ENCODE measurements at regions not wholly inside any gene's neighbourhood (a gene's known extent, or its start where the extent isn't known, plus 50 kb on each side); places are given as distances from the start of the nearest gene placed in this dataset.

DNA sequence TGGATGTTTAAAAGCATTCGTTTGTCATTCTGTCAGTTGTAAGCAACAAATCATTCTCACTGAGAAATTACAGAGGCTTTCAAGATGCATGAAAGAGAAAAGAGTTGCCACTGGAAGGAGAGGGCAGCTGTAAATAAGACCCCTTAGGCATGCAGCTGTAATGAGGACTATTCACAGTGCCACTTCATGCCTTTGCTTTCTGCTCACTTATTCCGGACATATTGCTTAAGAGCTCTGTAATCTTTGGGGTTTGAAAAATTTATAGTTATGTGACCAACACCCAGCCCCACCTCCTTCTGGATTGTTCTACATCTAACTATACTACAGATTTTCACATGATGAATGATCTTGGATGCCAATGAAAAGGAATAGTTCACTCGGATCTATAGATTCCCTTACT lies 194.8 kb upstream of the DCN start:
- WGBS, 2 donors (ENCODE audit: low coverage in 1 of 2): 69 to 73% methylated on average over 3 of the region's 3 CpGs
- no peak for DNase-seq
- Histone ChIP-seq H3K9me3 (no peaks in the 10 kb centered on the region), H3K4me3 (no peak overlapping the region), H3K36me3 (no peaks in the 10 kb centered on the region), H3K4me1 (peaks cover 0 to 20% (median 1%) of the 10 kb centered on the region in 4 donors), H3K27ac (no peak overlapping the region), H3K27me3 (no peaks in the 10 kb centered on the region)
- intact Hi-C loops (cut with DNase I; ENCODE audit: low total_unique reads): no loop called here
- in situ Hi-C loops (cut with MboI; ENCODE audit: low pct_ligation_motif_present in 1 of 4, low pct_unique_long_range_greater_than_20kb in 1 of 4, low sequenced_read_pairs in 3 of 4): loop anchor here (10.0 to 25.0 kb wide), 3 partner anchors 435 to 1197 kb away; partner anchors contain the start of gene BTG1 (in 2 of the 4)
- TF ChIP-seq EP300 (IDR thresholded peaks at IDR 0.05; ENCODE audit: low read depth) (no peak), POLR2A (IDR thresholded peaks at IDR 0.05) (no peak), POLR2AphosphoS5 (IDR thresholded peaks at IDR 0.05) (no peak)
- TF ChIP-seq, protein P1, sequence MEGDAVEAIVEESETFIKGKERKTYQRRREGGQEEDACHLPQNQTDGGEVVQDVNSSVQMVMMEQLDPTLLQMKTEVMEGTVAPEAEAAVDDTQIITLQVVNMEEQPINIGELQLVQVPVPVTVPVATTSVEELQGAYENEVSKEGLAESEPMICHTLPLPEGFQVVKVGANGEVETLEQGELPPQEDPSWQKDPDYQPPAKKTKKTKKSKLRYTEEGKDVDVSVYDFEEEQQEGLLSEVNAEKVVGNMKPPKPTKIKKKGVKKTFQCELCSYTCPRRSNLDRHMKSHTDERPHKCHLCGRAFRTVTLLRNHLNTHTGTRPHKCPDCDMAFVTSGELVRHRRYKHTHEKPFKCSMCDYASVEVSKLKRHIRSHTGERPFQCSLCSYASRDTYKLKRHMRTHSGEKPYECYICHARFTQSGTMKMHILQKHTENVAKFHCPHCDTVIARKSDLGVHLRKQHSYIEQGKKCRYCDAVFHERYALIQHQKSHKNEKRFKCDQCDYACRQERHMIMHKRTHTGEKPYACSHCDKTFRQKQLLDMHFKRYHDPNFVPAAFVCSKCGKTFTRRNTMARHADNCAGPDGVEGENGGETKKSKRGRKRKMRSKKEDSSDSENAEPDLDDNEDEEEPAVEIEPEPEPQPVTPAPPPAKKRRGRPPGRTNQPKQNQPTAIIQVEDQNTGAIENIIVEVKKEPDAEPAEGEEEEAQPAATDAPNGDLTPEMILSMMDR (IDR thresholded peaks at IDR 0.05): no peak

DNA sequence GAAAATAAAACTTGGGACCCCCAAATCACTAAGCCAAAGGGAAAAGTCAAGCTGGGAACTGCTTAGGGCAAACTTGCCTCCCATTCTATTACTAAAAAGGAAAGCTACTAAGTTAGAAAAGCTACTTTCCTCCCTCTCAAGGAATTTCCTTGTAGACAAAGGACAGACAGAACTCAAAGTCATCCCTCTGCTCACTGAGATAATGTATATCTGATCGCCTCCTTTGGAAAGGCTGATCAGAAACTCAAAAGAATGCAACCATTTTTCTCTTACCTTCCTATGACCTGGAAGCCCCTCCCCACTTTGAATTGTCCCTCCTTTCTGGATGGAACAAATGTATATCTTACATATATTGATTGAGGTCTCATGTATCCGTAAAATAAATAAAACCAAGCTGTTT lies 190.5 kb upstream of the DCN start:
- TF ChIP-seq, protein P1 (IDR thresholded peaks at IDR 0.05): no peak
- TF ChIP-seq POLR2A (IDR thresholded peaks at IDR 0.05): no peak
- TF ChIP-seq EP300 (IDR thresholded peaks at IDR 0.05; ENCODE audit: low read depth): no peak
- TF ChIP-seq POLR2AphosphoS5 (IDR thresholded peaks at IDR 0.05): no peak
- Histone ChIP-seq H3K9me3 (no peaks in the 10 kb centered on the region), H3K4me3 (no peak overlapping the region), H3K4me1 (no peaks in the 10 kb centered on the region), H3K36me3 (no peaks in the 10 kb centered on the region), H3K27ac (no peak overlapping the region), H3K27me3 (no peaks in the 10 kb centered on the region)
- intact Hi-C loops (cut with DNase I; ENCODE audit: low total_unique reads) (no loop called here), in situ Hi-C loops (cut with MboI; ENCODE audit: low pct_ligation_motif_present in 1 of 4, low pct_unique_long_range_greater_than_20kb in 1 of 4, low sequenced_read_pairs in 3 of 4) (loop anchor here in 2 of 4 donors (10.0 to 25.0 kb wide), 3 partner anchors 386 to 1264 kb away; no protein-coding TSS in a partner anchor)
- WGBS, 2 donors (ENCODE audit: low coverage in 1 of 2): 88 to 100% methylated on average over 2 of the region's 2 CpGs
- DNase-seq: no peak

DNA sequence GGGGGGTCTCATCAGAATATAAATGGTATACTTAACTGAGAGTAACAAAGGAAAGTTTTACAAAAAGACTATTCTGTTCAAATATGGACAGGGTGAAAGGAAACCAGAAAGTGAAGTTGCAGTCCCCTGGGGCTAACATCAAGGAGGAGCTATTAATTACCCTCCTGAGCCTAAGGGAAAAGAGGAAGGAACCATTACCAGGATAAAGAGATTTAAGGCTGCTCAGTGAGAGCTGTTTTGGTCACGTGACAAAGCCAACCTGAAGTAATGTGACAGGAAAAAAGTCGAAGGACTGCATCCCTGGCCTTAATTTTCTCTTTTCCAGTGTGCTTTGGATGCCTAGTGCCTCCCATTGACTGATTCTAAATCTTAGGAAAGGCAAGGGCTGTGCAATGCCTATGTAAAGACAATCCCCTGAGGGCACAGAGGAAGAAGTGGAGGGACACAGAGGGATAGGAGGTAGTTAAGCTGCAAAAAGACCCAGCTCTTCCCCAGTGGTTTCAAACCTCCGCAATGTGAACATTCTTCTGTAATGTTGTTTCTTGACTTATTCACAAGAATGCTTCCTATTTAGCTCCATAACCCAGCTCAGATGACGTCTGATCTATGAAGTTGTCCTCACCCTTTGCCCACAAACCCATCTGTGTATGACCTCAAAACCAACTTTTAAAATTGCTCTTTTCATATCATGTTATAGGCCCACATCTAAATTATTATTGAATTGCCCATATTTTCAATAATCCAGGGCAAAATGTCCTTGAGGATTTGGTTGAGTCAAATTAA lies 187.7 kb upstream of the DCN start:
- Histone ChIP-seq H3K27ac (no peak overlapping the region), H3K9me3 (no peaks in the 10 kb centered on the region), H3K4me3 (no peak overlapping the region), H3K4me1 (no peaks in the 10 kb centered on the region), H3K36me3 (no peaks in the 10 kb centered on the region), H3K27me3 (no peaks in the 10 kb centered on the region)
- no peak for DNase-seq
- TF ChIP-seq POLR2A (IDR thresholded peaks at IDR 0.05) (no peak), POLR2AphosphoS5 (IDR thresholded peaks at IDR 0.05) (no peak), EP300 (IDR thresholded peaks at IDR 0.05; ENCODE audit: low read depth) (no peak)
- TF ChIP-seq, protein P1 (IDR thresholded peaks at IDR 0.05): no peak
- WGBS, 2 donors (ENCODE audit: low coverage in 1 of 2): 73 to 93% methylated on average over 2 to 4 of the region's 4 CpGs
- in situ Hi-C loops (cut with MboI; ENCODE audit: low pct_ligation_motif_present in 1 of 4, low pct_unique_long_range_greater_than_20kb in 1 of 4, low sequenced_read_pairs in 3 of 4) (loop anchor here in 2 of 4 donors (10.0 to 25.0 kb wide), 3 partner anchors 383 to 1267 kb away; no protein-coding TSS in a partner anchor), intact Hi-C loops (cut with DNase I; ENCODE audit: low total_unique reads) (no loop called here)

GRCh38 chr12:91368613-91369012 lies 186.0 kb upstream of the DCN start:
- no peaks in the 10 kb centered on the region for H3K36me3 ChIP-seq
- no peak overlapping the region for H3K4me3 ChIP-seq
- no peak for DNase-seq
- in situ Hi-C loops (cut with MboI; ENCODE audit: low pct_ligation_motif_present in 1 of 4, low pct_unique_long_range_greater_than_20kb in 1 of 4, low sequenced_read_pairs in 3 of 4) (loop anchor here (10.0 to 25.0 kb wide), 3 partner anchors 381 to 1276 kb away; no protein-coding TSS in a partner anchor), intact Hi-C loops (cut with DNase I; ENCODE audit: low total_unique reads) (loop anchor here (10.0 kb wide), 1 partner anchor 1286 kb away; no protein-coding TSS in a partner anchor)
- H3K4me1 ChIP-seq: no peaks in the 10 kb centered on the region
- TF ChIP-seq, protein P1 (IDR thresholded peaks at IDR 0.05): no peak
- TF ChIP-seq POLR2AphosphoS5 (IDR thresholded peaks at IDR 0.05): no peak
- TF ChIP-seq EP300 (IDR thresholded peaks at IDR 0.05; ENCODE audit: low read depth): no peak
- no peak for TF ChIP-seq POLR2A (IDR thresholded peaks at IDR 0.05)
- H3K27ac ChIP-seq: no peak overlapping the region
- 74 to 76% methylated on average over 2 to 4 of the region's 4 CpGs for WGBS, 2 donors (ENCODE audit: low coverage in 1 of 2)
- no peaks in the 10 kb centered on the region for H3K27me3 ChIP-seq
- H3K9me3 ChIP-seq: no peaks in the 10 kb centered on the region
